ENCODE measurements at regions not wholly inside any gene's neighbourhood (a gene's known extent, or its start where the extent isn't known, plus 50 kb on each side); places are given as distances from the start of the nearest gene placed in this dataset.

GRCh38 chr18:76251691-76252090, 243.4 kb downstream of the ZNF516 start:
- no peak for TF ChIP-seq CTCF (IDR thresholded peaks at IDR 0.05)
- TF ChIP-seq POLR2A (IDR thresholded peaks at IDR 0.05): no peak
